Activated CD8-positive, alpha-beta memory T cell treated with anti-CD3 and anti-CD28 coated beads for 4 hours (primary cell): ENCODE measurements at regions not wholly inside any gene's neighbourhood (a gene's known extent, or its start where the extent isn't known, plus 50 kb on each side); places are given as distances from the start of the nearest gene placed in this dataset.
"Not testable (repeated sequence)": the region's sequence is repeated elsewhere in the genome, so short reads cannot be mapped to it uniquely, and the experiment has no call there.

Source experiments
- DNase-seq, 2 donors: peaks; one replicate each; pipeline ENCODE4 v3.0.0-alpha.2; 2020; ENCODE audit warnings: low read depth in 2 of 2

- no peak for DNase-seq
Measured at GRCh38 chr14:100419856-100420255, 96.7 kb downstream of the SLC25A47 start.

- DNase-seq: no peak
Measured at GRCh38 chr14:100421756-100422470, 98.8 kb downstream of the SLC25A47 start.

GRCh38 chr14:100422556-100423316, 99.6 kb downstream of the SLC25A47 start:
- no peak for DNase-seq

GRCh38 chr14:100423317-100424010, 100.3 kb downstream of the SLC25A47 start:
- DNase-seq: no peak

GRCh38 chr14:100424504-100425428, 101.6 kb downstream of the SLC25A47 start:
- no peak for DNase-seq

GRCh38 chr14:100425429-100425827, 102.3 kb downstream of the SLC25A47 start:
- DNase-seq: no peak

- DNase-seq: no peak
Measured at GRCh38 chr14:100426314-100426713, 103.2 kb downstream of the SLC25A47 start.

GRCh38 chr14:100427166-100427565, 104.0 kb downstream of the SLC25A47 start:
- no peak for DNase-seq

GRCh38 chr14:100428727-100429126, 105.6 kb downstream of the SLC25A47 start:
- DNase-seq: no peak

- no peak for DNase-seq
Measured at GRCh38 chr14:100429537-100429936, 106.4 kb downstream of the SLC25A47 start.

GRCh38 chr14:100430571-100430970, 107.4 kb downstream of the SLC25A47 start:
- DNase-seq: no peak

- not testable (repeated sequence) for DNase-seq
Measured at GRCh38 chr14:100431461-100431860, 108.3 kb downstream of the SLC25A47 start.

GRCh38 chr14:100432652-100433427, 109.7 kb downstream of the SLC25A47 start:
- no peak for DNase-seq

- no peak for DNase-seq
Measured at GRCh38 chr14:100433428-100433814, 110.3 kb downstream of the SLC25A47 start.

- no peak for DNase-seq
Measured at GRCh38 chr14:100434033-100434601, 111.0 kb downstream of the SLC25A47 start.

- DNase-seq: no peak
Measured at GRCh38 chr14:100434911-100435438, 111.8 kb downstream of the SLC25A47 start.

- no peak for DNase-seq
Measured at GRCh38 chr14:100435459-100435858, 112.3 kb downstream of the SLC25A47 start.

GRCh38 chr14:100436745-100437406, 113.7 kb downstream of the SLC25A47 start:
- DNase-seq: no peak

- DNase-seq: no peak
Measured at GRCh38 chr14:100438271-100438670, 115.1 kb downstream of the SLC25A47 start.
